CD4-positive, alpha-beta T cell treated with Interferon alpha-2 for 1 hour (primary cell): ENCODE measurements at regions not wholly inside any gene's neighbourhood (a gene's known extent, or its start where the extent isn't known, plus 50 kb on each side); places are given as distances from the start of the nearest gene placed in this dataset.

Experiments used
- DNase-seq, 2 donors: peaks; one replicate each; pipeline ENCODE4 v3.0.0-alpha.2; 2020 to 2022

DNA sequence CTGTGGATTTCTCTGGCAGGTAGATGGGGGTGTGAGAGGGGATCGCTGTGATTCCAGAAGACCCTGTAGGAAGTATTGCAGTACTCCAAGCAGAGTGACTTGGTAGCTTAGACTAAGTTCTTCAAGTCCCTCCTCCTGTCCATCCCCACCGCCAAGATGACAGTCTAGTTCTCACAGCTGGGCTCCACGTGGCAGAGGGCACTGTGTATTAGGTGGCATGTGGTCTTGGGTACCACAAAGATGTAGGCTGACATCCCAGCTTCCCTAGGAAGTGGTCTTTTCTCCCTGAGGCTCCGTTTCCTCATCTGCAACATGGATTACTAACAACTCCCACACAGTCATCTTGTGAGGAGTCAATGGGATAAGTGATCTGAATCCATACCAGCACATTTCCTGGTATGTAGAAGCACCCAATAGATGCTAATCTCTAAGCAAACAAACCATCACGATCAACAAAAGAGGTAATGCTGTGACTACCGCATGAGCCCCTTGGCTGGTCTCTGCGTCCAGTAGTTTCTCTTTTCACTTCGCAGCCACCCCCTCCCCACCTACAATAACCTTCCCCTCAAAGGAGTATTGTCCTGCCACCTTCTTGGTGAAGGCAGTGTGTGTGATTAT lies 349.1 kb upstream of the EEF2KMT start:
- no peak for DNase-seq

DNA sequence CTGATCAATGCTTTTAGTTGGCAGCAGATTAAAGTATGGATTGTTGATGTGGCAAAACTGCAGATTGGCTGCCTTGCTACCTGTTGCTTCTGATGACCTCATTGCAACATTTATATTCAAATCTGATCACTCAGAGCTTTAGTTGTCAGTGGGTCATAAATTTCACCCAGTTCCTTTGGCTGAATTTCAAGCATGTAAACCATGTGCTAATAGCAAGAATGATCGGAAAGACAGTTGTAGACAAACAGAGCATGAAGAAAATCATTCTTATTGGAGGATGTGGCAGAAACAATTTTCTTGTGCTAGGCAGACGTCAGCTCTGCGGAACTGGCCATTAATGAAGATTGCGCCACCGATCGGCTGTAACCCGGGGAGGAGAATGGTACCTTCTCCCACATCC lies 346.6 kb upstream of the EEF2KMT start:
- DNase-seq: no peak

DNA sequence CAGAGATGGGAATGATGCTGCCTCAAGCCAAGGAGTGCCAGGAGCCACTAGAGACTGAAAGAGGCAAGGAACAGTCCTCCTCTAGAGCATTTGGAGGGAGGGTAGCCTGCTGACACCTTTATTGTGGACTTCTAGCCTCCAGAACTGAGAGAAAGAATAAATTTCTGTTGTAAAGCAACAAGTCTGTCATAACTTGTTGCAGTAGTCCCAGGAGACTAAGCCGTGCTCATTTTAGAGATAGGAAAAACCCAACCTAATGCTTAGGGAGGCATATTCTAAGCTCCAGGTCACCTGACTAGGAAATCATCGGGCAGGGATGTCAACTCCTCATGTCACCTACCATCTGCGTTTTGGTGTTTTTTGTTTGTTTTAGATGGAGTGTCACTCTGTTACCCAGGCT lies 345.4 kb upstream of the EEF2KMT start:
- DNase-seq: no peak

DNA sequence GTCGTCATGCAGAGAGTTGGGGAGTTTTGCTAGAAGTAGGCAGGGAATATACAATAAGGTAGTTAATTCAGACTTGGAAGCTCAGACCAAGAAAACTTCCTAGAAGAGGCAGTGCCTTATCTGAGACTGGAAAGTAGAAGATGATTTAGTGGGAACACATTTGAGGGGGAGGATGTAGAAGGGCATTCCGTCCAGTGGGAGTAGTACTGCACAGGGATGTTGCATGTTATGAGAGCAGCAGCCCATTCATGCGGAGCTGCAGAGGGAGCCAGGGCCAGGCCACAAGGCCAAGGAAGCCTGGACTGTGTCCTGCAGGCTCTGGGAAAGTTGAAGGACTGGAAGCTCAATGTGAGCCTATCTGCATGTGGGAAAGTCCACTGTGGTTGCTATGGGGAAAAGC lies 344.5 kb upstream of the EEF2KMT start:
- DNase-seq: no peak

DNA sequence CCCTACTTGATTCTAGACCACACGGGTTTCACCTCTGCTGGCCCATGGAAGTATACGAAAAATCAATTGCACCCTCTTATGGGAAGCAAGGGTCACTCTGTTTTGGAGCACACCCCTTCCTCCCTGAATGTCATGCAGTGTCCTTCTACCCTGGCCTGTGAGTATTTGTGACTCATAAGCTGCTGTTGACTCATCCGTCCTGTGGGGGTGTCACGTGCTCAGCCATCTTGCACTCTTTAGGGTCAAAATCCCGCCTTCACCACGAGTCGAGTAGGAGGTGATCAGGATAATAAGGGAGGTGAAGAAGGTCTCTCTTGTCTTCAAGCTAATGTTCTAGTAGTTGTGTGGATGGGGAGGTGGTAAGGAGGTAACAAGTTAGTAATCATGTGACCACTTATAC lies 341.0 kb upstream of the EEF2KMT start:
- no peak for DNase-seq

DNA sequence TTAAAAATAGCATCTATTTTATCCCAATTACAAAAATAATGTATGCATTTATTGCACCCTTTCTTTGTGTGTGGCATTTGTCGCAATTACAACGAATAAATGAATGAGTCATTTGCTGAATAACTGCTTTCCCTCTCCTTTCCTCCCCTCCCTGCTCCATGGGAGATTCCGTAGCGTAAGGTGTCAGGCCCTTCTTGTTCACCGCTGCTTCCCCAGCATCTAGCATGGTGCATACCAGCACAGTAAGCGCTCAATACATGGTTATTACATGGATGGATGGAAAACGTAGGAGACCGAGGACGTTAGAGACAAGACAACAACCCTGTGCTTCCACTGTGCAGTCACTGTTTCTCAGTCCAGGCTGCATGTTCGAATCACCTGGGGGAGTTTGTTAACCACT lies 336.0 kb upstream of the EEF2KMT start:
- no peak for DNase-seq

DNA sequence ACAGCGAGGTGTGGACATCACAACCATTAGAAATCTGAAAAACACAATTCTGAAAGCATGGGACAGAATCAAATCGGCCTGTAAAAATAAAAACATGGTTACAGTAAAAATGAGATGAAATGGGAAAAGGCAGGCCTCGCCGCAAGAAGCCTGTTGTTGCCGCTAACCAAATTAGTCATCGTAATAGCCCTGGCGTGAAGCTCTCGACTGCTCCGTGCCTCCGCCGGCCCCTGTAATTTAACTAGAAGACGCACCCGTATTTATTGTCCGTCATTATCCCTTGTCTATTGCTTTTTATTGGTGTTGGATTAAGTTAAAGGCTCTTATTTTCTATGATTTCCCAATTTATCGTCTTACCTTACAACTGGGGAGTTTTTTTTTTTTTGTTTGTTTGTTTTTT lies 334.6 kb upstream of the EEF2KMT start:
- DNase-seq: no peak

DNA sequence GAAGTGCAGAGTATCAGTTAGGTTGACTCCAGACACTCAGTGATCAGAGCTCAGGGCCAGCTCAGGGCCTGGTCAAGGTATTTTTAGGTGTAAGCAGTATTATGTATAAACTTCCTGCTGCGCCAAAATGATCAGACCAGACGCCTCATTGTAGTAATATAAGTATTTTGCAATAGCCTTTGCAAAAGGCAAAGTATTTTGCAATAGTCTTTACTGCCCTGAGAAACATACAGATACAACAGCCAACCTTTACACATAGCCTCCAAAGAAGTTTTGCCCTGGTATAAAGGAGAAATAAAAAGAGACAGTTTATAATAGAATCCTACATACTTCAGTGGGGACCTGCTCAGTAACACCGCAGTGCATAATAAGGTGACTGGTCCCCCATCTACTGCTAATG lies 333.0 kb upstream of the EEF2KMT start:
- DNase-seq: no peak

DNA sequence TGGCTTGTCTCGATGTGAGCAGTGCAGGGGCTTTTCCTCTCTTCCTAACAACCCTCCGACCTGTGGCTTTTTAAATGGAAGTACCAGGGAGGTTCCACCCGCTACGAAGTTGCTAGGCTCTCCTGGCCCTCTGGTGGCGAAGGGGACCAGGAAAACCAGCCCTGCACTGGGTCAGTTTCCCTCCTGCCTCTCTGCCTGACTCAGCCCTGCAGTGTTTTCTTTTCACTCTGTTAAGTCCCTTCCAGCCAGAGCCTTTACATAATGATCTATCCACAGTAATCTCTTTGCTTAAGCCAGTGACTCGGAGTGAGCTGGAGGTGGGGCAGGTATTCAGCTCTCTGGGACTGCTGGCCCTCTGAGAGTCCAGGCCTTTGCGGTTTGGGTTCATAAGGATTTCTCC lies 331.3 kb upstream of the EEF2KMT start:
- DNase-seq: no peak

DNA sequence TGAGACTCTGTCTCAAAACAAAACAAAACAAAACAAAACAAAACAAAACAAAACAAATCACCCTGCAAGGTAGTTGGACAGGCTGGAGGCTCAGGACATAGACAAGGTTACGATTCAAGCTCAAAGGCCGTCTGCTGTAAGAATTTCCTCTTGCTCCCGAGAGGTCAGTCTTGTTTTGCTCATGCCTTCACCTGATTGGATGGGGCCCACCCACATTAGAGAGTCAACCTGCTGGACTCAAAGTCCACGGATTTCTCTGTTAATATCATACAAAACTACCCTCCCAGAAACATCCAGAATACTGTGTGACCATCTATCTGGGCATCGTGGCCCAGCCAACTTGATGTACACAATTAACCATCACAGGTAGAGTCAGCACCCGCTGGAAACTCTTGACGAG lies 330.0 kb upstream of the EEF2KMT start:
- no peak for DNase-seq

DNA sequence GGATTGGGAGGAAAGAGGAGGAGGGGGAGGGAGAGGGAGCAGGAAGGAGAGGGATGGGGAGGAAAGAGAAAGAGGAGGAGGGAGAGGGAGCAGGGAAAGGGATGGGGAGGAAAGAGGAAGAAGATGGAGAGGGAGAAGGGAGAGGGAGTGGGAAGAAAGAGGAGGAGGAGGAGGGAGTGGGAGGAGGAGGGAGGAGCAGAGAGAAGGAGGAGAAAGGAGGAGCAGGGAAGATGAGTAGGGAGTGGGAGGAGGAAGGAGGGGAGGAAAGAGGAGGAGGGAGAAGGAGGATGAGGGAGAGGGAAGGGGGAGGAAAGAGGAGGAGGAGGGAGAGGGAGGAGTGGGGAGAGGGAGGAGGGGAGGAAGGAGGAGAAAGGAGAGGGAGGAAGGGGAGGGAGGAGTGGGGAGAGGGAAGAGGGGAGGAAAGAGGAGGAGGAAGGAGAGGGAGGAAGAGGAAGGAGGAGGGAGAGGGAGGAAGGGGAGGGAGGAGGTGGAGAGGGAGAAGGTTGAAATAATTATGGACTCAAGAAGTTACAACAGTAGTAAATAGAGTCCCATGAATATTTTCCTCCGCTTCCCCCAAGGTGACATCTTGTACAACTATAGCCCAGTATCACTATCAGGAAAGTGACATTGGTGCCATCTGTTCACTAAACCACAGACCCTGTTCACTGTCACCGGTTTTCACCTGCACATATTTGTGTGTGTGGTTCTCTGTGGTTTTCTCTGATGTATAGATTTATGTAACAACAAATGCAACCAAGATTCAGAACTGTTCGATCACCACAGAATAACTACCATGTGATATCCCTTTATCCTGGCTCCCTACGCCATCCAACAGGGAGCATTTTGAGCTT lies 325.3 kb upstream of the EEF2KMT start:
- DNase-seq: no peak

DNA sequence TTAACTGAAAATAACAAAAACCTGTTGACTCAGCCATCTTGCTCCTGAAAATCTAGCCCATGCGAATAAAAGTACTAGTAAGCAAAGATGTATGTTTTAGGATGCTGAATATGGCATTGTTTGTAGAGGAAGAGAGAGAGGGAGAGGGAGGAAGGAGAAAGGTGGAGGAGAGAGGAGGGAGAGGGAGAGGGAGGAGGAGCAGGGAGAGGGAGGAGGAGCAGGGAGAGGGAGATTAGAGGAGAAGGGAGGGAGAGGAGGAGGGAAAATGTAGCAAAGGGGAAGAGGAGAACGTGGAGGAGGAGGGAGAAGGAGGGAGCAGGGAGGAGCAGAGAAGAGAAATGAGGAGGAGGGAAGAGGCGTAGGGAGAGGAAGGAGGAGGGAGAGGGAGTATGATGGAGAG lies 324.5 kb upstream of the EEF2KMT start:
- no peak for DNase-seq

DNA sequence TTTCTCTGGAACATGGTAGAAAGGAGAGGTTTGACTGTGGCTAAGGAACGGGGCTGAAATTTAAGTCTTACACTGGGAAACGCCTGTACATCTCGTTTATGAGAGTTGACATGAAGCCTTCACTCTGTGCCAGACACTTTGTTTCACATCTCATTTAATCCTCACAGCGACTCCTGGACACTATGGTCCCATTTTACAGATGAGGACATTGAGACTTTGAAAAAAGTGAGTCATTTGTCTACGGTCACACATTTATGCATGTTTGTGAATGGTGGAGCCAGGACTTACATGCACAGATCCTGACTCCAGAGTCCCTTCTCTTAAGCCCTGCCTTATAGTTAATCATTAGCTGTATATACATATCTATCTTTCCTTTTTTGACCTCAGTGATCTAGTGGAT lies 318.4 kb upstream of the EEF2KMT start:
- no peak for DNase-seq

DNA sequence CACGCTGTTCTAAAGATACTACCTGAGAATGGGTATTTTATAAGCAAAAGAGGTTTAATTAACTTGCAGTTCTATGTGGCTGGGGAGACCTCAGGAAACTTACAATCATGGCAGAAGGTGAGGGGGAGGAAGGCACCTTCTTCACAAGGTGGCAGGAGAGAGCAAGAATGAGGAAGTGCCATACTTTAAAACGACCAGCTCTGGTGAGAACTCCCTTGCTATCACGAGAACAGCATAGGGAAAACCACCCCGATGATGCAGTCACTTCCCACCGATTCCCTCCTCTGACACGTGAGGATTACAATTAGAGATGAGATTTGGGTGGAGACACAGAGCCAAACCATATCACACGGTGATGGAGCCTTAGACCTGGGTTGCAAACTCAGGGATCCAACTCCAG lies 317.5 kb upstream of the EEF2KMT start:
- no peak for DNase-seq

DNA sequence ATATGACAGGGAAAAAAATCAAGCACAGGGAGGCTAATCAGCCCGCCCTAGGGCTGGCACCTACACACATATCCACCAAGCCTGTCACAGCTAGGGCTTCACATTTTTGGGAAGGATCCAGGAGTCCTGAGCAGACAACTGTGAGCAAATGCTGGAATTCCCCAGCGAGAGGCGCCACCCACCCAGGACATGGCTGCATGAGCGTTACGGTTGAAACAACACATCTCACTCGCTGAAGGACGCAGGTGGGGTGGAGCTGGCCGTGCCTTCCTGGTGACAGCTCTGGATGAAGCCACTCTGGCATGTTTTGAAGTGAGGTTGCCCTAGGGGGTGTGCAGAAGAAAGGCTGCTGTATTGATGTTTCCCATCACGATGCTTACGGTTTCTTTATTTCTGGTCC lies 315.1 kb upstream of the EEF2KMT start:
- no peak for DNase-seq

DNA sequence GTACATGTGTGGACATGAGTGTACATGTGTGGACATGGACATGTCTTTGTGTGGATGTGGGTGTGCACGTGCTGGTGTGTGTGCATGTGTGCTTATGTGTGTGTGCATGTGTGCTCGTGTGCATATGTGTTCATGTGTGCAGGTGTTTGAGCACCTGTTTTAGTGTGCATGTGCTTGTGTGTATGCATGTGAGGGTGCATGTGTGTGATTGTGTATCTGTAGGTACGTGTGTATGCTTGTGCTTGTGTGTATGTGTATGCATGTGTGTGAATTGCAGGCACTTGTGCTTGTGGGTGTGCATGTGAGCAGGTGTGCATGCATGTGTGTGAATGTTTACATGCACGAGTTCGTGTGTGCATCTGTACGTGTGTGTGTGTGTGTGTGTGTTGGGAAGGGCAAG lies 300.6 kb upstream of the EEF2KMT start:
- no peak for DNase-seq

DNA sequence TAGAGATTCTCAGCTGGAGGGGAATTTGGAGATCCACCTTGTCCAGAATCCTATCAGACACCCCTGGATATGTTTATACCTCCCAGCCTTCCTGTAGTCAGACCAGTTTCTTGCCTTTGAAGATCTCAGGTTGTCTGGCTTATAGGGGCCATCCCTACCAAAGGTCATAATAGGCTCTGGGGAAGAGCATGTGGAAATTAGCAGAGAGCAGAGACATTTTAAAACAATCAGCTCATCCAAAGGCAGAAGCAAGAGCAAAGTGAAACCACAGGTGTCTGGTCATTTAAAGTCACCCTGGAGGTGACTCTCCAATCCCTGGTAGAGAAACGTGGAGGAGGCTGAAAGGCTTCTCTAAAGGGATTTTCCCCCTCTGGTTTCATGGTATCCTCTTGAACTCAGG lies 299.3 kb upstream of the EEF2KMT start:
- DNase-seq: no peak

DNA sequence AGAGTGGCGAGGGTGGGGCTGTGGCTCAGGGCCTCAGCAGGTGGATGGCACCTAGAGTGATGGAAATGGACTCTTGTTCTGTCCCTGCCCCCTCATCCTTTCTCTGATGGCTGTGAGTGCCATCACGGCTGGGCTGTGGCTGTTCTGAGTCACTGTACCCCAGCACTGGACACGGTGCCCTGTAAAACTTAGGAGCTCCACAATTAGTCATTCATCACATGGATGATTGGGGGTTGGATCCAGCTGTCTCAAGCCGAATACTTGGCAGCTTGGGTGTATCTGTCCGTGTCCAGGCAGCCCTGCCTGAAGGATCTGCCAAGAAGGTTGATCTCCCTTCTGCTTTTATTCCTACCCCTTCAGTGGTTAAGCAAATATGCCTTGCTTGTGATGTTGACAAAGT lies 295.5 kb upstream of the EEF2KMT start:
- no peak for DNase-seq

DNA sequence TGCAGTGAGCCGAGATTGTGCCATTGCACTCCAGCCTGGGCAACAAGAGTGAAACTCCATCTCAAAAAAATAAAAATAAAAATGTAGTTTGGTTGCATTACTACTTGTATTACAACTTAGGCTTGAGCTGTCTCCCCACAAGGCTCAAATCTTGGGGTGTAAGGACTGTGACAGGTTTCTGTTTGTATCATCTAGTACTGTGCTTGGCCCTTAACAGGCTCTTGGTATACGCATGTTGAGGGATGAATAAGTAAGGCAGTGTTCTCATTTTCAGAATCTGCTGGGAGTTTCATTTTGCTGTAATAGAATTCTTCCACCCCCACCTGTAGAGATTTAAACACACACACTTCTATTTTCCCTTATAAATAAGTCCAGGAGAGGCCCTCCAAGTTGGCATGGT lies 289.4 kb upstream of the EEF2KMT start:
- no peak for DNase-seq

DNA sequence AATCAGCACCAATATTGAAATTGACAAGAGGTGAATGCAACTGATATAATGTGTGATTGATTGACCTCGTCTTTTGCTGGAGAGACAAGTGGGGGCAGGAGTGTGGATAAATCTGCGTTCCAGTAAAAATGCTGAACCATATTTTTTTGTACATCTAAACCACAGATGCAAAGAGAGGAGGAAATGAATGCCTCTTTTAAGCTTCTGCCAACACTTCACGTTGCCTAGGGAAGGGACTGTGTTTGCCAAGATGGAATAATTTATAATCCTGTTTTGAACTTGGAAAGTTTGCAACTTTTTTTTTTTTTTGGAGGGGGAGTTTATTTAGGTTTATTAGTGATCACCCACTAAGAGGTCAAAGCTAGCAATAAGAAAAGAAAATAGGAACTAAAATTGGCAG lies 288.2 kb upstream of the EEF2KMT start:
- DNase-seq: no peak

DNA sequence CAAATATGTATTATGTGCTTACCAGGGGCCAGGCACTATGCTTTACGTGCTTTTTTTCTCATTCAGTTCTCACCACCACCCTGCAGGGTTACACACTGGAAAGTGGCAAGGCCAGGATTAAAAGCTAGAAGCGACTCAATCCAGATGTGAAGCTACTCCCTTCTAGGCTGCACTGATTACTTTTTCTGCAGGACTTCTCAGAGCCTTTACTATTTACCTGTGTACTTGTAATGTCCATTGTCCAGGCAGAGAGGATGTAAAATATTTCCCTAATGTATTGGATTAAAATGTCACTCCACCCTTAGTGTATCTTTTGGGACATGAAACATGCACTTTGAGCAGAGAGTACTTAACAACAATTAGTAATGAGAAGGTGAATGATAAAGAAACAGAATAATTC lies 287.5 kb upstream of the EEF2KMT start:
- no peak for DNase-seq

DNA sequence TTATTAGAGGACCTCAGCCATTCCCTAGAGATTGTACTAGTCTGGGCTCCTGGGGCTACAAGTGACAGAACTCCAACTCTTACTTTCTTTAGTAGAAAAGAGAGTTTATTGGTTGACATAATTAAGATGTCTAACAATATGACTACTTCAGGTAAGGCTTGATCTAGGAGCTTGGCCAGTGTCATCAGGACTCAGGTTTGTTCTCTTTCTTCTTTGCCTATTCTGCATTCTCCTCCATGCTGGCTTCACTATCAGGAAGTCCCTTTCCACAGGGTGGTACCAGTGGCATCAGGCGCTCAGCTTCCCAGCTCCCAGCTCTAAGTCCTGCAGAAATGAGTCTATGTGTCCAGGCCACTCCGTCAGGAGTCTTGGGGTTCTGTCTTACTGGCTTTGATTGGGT lies 286.1 kb upstream of the EEF2KMT start:
- no peak for DNase-seq

DNA sequence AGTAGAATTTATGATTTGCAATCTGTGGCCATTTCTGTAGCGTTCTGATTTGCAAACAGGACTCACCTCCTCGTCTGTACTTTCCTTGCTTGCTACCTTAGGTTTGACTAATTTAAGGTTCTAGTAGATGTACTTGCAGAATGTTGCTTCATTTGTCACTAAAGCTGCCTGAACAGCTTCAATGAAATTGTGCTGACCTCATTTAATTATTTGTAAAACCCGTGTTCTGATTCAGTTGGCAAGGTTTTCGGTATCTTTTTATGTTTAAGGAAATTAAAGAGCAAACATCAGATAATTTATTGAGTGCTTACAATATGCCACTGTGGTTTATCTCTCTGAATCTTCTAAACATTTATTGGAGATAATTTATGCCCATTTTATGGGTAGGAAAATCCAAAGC lies 284.9 kb upstream of the EEF2KMT start:
- DNase-seq: no peak

DNA sequence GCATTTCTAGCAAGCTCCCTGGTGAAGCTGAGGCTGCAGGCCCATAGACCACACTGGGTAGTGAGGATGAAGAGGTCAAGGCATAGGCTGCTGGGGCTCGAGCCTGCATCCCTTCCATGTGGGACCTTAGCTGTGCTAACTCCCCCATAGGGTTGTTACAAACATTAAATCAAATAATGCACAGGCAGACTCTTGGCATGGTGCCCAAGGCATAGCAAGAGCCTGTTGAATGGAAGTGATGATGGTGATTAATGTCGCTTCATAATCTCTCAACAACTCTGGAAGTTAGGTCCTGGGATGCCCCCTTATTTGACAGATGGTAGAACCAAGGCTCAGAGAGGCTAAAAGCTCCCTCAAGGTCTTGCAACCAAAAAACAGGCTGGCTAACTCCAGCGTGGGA lies 283.9 kb upstream of the EEF2KMT start:
- no peak for DNase-seq

DNA sequence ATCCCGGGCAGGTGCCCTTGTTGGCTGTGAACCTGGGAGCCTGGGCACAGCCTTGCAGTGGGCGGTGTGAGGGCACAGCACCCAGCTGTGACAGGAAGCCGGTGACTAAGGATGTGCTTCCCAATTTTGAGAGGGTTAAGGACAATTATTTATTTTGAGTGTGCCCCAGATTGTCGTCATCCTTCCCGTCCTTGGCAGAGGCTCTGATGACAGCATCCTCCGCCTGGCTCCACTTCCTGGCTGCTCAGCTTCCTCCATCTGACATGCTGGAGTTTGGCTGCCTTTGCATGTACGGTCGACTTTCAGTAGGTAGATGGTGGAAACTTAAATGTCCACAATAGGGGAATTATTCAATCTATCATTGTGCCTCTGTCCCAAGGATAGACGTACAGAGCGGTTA lies 282.4 kb upstream of the EEF2KMT start:
- no peak for DNase-seq
